Stimulated activated CD8-positive, alpha-beta memory T cell treated with anti-CD3 and anti-CD28 coated beads, Interleukin-4, amount 100 ng/mL, for 1 hour (primary cell): ENCODE measurements at regions not wholly inside any gene's neighbourhood (a gene's known extent, or its start where the extent isn't known, plus 50 kb on each side); places are given as distances from the start of the nearest gene placed in this dataset.

Experiments used
- DNase-seq, 2 donors: peaks; one replicate each; pipeline ENCODE4 v3.0.0-alpha.2; 2020; ENCODE audit warnings: low read depth in 2 of 2, low spot score in 1 of 2

- DNase-seq, result no peak
These were observed 65.8 kb upstream of the LY86 start for GRCh38 chr6:6522709-6523108.

- DNase-seq, result no peak
These were observed 63.6 kb upstream of the LY86 start for GRCh38 chr6:6524951-6525350.

- no peak for DNase-seq
These were observed 62.6 kb upstream of the LY86 start for GRCh38 chr6:6525933-6526332.

GRCh38 chr6:6529275-6529674 is 59.2 kb upstream of the LY86 start:
- DNase-seq, result no peak

GRCh38 chr6:6533176-6533575 is 55.3 kb upstream of the LY86 start:
- no peak for DNase-seq

- no peak for DNase-seq
These were observed 54.1 kb upstream of the LY86 start for GRCh38 chr6:6534399-6534798.

- no peak for DNase-seq
These were observed 50.8 kb upstream of the LY86 start for GRCh38 chr6:6537488-6538260.

GRCh38 chr6:6538261-6538660 is 50.3 kb upstream of the LY86 start:
- DNase-seq, result no peak
